ENCODE measurements at regions not wholly inside any gene's neighbourhood (a gene's known extent, or its start where the extent isn't known, plus 50 kb on each side); places are given as distances from the start of the nearest gene placed in this dataset.

- H3K36me3 Mint-ChIP-seq: peaks cover 2% of the 10 kb centered on the region
- H3K4me1 Mint-ChIP-seq: peaks cover 45% of the 10 kb centered on the region
- peaks cover 1% of the 10 kb centered on the region for H3K9me3 Mint-ChIP-seq
- DNase-seq (peak; percentile 44), ATAC-seq (ENCODE audit: low read depth) (peak; percentile 70)
- POLR2A ChIA-PET: interaction anchor here (1.0 to 2.0 kb wide), 4 partner anchors 9 to 159 kb away, joined by 3 to 11 read pairs (median 4); partner anchors contain the start of gene EOMES
- H3K27ac Mint-ChIP-seq: peak overlapping the region; percentile 94
- no peaks in the 10 kb centered on the region for H3K27me3 Mint-ChIP-seq
- H3K4me3 Mint-ChIP-seq: peak overlapping the region; percentile 87
Measured at GRCh38 chr3:27880969-27881892, 159.1 kb upstream of the EOMES start.

DNA sequence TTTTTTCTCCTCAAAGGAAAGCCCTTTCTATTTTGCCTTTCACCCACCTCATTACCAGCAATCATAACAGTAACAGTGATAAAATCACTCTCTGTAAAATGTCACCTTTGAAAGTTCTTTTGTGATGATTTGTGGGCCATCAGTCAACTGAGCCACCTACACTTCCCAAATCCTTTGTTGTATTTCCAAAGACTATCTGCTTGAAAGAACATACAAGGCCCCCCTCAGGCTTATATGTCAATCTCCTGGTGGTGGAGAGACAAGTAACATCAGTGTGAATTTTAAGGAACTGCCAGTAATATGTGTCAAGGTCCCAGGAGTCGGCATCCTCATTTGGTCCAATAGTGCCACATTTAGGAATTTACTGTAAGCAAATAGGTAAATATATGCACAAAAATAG lies 161.1 kb upstream of the EOMES start:
- POLR2A ChIA-PET: no interaction called here
- H3K4me1 Mint-ChIP-seq: peaks cover 36% of the 10 kb centered on the region
- no peak overlapping the region for H3K27ac Mint-ChIP-seq
- H3K9me3 Mint-ChIP-seq: peaks cover 1% of the 10 kb centered on the region
- no peak overlapping the region for H3K4me3 Mint-ChIP-seq
- DNase-seq (no peak), ATAC-seq (ENCODE audit: low read depth) (no peak)
- H3K36me3 Mint-ChIP-seq: peaks cover 10% of the 10 kb centered on the region
- H3K27me3 Mint-ChIP-seq: no peaks in the 10 kb centered on the region

- peaks cover 7% of the 10 kb centered on the region for H3K36me3 Mint-ChIP-seq
- H3K27me3 Mint-ChIP-seq: no peaks in the 10 kb centered on the region
- DNase-seq (no peak), ATAC-seq (ENCODE audit: low read depth) (no peak)
- H3K4me1 Mint-ChIP-seq: peaks cover 19% of the 10 kb centered on the region
- H3K9me3 Mint-ChIP-seq: no peaks in the 10 kb centered on the region
- no peak overlapping the region for H3K27ac Mint-ChIP-seq
- no peak overlapping the region for H3K4me3 Mint-ChIP-seq
- POLR2A ChIA-PET: interaction anchor here (1.0 kb wide), 1 partner anchor 464 kb away, joined by 3 read pairs; no protein-coding TSS in a partner anchor
Measured at GRCh38 chr3:27885641-27886040, 163.5 kb upstream of the EOMES start.

GRCh38 chr3:27888562-27888961 lies 166.4 kb upstream of the EOMES start:
- H3K36me3 Mint-ChIP-seq: peaks cover 24% of the 10 kb centered on the region
- H3K27ac Mint-ChIP-seq: no peak overlapping the region
- POLR2A ChIA-PET: interaction anchor here (0.6 kb wide), 1 partner anchor 404 kb away, joined by 3 read pairs; no protein-coding TSS in a partner anchor
- peaks cover 9% of the 10 kb centered on the region for H3K9me3 Mint-ChIP-seq
- DNase-seq (no peak), ATAC-seq (ENCODE audit: low read depth) (no peak)
- peaks cover 6% of the 10 kb centered on the region for H3K4me1 Mint-ChIP-seq
- no peaks in the 10 kb centered on the region for H3K27me3 Mint-ChIP-seq
- no peak overlapping the region for H3K4me3 Mint-ChIP-seq

DNA sequence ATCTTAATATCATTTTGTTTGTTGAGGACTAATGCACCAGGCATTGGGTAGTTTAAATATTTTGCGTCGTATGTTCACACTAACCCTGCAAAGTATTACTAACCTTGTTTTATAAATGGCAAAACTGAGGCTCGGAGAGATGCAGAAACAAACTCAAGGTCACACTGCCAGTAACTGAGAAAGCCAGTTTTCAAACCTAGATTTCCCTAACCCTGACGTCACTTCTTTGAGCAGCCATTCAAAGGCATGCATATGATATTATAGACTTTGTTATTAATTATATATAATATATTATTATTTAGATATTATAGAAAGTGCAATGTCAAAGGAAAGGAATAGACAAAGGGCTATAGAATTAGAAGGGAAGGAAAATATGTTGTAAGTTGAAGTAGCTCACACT lies 167.6 kb upstream of the EOMES start:
- no peak overlapping the region for H3K4me3 Mint-ChIP-seq
- ATAC-seq (ENCODE audit: low read depth) (no peak), DNase-seq (no peak)
- POLR2A ChIA-PET: no interaction called here
- no peaks in the 10 kb centered on the region for H3K27me3 Mint-ChIP-seq
- peaks cover 31% of the 10 kb centered on the region for H3K36me3 Mint-ChIP-seq
- peaks cover 4% of the 10 kb centered on the region for H3K4me1 Mint-ChIP-seq
- no peak overlapping the region for H3K27ac Mint-ChIP-seq
- H3K9me3 Mint-ChIP-seq: peaks cover 12% of the 10 kb centered on the region

DNA sequence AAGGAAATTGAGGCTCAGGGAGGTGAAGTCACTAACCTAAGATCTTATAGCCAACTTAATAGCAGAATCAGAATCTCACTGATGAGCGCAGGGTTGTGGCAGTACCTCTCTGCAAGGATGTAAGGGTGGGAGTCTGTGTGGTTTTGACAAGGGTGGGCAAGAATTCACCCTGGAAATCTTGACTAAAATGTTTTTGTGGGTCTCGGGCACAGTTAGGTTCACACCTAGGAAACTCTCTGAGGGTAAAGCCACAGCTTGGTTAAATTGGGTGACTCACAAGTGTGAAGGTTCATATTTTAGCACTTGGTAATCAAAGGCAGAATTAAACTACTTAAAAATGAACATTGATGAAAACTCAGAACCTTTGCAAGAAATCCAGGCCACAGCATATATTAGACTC lies 178.2 kb upstream of the EOMES start:
- Mint-ChIP-seq H3K36me3 (peaks cover 20% of the 10 kb centered on the region), H3K4me3 (peak overlapping the region; percentile 5), H3K9me3 (peaks cover 8% of the 10 kb centered on the region), H3K27ac (peak overlapping the region; percentile 54), H3K4me1 (peaks cover 30% of the 10 kb centered on the region), H3K27me3 (no peaks in the 10 kb centered on the region)
- peak; percentile 84 for ATAC-seq (ENCODE audit: low read depth)
- DNase-seq: no peak
- POLR2A ChIA-PET: no interaction called here

GRCh38 chr3:27903446-27903845 lies 181.3 kb upstream of the EOMES start:
- Mint-ChIP-seq H3K4me3 (peak overlapping the region; percentile 35), H3K36me3 (peaks cover 18% of the 10 kb centered on the region), H3K27ac (peak overlapping the region; percentile 86), H3K9me3 (peaks cover 5% of the 10 kb centered on the region), H3K4me1 (peaks cover 40% of the 10 kb centered on the region), H3K27me3 (no peaks in the 10 kb centered on the region)
- DNase-seq (no peak), ATAC-seq (ENCODE audit: low read depth) (no peak)
- POLR2A ChIA-PET: no interaction called here

- peaks cover 5% of the 10 kb centered on the region for H3K9me3 Mint-ChIP-seq
- no peak overlapping the region for H3K27ac Mint-ChIP-seq
- peaks cover 28% of the 10 kb centered on the region for H3K4me1 Mint-ChIP-seq
Measured at GRCh38 chr3:27905625-27906024, 183.5 kb upstream of the EOMES start.

GRCh38 chr3:27907148-27907547 lies 185.0 kb upstream of the EOMES start:
- DNase-seq (no peak), ATAC-seq (ENCODE audit: low read depth) (no peak)
- POLR2A ChIA-PET: no interaction called here
- Mint-ChIP-seq H3K27me3 (no peaks in the 10 kb centered on the region), H3K4me1 (peaks cover 22% of the 10 kb centered on the region), H3K36me3 (peaks cover 11% of the 10 kb centered on the region), H3K4me3 (no peak overlapping the region), H3K9me3 (peaks cover 2% of the 10 kb centered on the region), H3K27ac (no peak overlapping the region)

More at GRCh38 chr3:27905625-27906024, 183.5 kb upstream of the EOMES start:
- Mint-ChIP-seq H3K36me3 (peaks cover 16% of the 10 kb centered on the region), H3K27me3 (no peaks in the 10 kb centered on the region), H3K4me3 (no peak overlapping the region)
- ATAC-seq (ENCODE audit: low read depth) (peak; percentile 83), DNase-seq (no peak)
- POLR2A ChIA-PET: no interaction called here

DNA sequence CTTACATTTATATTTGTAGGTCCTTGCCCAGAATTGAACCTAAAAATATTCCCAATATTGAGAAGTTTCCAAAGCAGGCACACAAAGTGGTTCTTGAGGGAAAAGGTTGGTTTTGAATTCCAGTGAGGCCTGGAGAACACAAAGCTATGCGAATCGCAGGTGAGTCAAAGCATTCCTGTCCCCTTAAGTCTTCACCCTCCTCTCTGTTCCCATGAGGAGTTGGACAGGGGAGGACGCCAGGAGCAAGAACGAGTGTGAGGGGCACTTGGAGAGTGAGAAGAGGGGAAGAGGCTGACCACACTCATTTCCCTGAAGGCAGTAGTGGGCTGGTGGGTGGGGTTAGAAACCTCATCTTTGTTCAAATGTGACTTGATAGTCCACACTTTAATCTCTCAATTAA lies 185.8 kb upstream of the EOMES start:
- Mint-ChIP-seq H3K4me1 (peaks cover 20% of the 10 kb centered on the region), H3K9me3 (peaks cover 2% of the 10 kb centered on the region), H3K4me3 (no peak overlapping the region), H3K36me3 (peaks cover 8% of the 10 kb centered on the region), H3K27me3 (no peaks in the 10 kb centered on the region), H3K27ac (no peak overlapping the region)
- no peak for DNase-seq
- POLR2A ChIA-PET: no interaction called here
- no peak for ATAC-seq (ENCODE audit: low read depth)

GRCh38 chr3:27910456-27910855 lies 188.3 kb upstream of the EOMES start:
- no peak overlapping the region for H3K27ac Mint-ChIP-seq
- H3K4me3 Mint-ChIP-seq: no peak overlapping the region
- H3K36me3 Mint-ChIP-seq: no peaks in the 10 kb centered on the region
- no peak for DNase-seq
- H3K9me3 Mint-ChIP-seq: no peaks in the 10 kb centered on the region
- POLR2A ChIA-PET: no interaction called here
- H3K4me1 Mint-ChIP-seq: peaks cover 9% of the 10 kb centered on the region
- no peaks in the 10 kb centered on the region for H3K27me3 Mint-ChIP-seq
- ATAC-seq (ENCODE audit: low read depth): no peak

DNA sequence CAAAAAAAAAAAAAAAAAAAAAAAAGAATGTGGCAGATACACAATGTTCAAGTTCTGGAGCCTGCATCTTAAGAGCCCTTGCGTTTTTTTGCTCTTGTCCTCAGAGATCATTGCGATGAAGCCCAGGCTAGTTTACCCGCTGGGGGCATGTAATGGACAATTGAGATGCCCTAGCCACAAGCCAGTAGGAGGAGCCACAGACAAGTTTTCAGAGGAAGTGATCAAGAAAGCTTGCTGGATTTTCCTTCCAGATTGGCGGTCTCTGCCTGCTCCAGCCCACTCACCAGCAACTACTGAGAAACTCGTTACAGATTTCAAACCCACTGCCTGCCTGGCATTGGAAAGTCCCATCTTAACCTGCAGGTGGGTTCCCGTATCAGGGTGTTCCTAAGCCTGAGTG lies 192.1 kb upstream of the EOMES start:
- POLR2A ChIA-PET: no interaction called here
- no peak for DNase-seq
- Mint-ChIP-seq H3K4me1 (no peaks in the 10 kb centered on the region), H3K27ac (no peak overlapping the region), H3K4me3 (no peak overlapping the region), H3K36me3 (peaks cover 4% of the 10 kb centered on the region), H3K27me3 (no peaks in the 10 kb centered on the region), H3K9me3 (peaks cover 2% of the 10 kb centered on the region)
- no peak for ATAC-seq (ENCODE audit: low read depth)

DNA sequence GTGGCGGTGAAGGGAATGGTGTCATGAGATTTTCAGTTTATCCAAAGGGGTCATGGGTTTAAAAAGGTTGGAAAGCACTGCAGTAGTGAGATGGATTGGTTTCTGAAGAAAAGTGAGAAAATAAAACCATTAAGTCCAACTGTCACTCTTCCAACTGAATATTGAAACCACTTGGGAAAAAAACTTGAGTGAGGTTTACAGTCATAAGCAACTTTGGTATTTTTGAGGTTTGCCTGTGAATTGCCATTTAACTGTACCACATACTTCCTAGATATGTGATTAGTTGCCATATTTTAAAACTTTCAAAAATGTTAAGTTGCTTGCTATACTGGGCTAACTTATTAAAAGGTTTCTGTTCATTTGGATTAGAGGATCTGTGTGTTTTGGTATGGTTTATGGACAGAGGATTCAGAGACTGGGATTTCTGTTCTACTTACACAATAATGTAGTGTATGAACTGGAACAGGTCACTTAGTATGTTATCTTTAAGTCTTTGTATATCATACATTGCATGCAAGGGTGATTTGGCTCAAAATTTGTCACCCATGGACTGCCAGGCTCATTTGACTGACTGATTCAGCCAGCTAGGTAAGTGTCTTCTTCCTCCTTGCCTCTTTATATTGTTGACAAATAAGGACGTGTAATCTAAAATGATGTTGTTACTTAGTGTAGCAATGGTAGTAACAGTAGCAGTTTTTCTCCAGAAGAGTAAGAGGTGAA lies 201.4 kb upstream of the EOMES start:
- peaks cover 4% of the 10 kb centered on the region for H3K9me3 Mint-ChIP-seq
- no peak for ATAC-seq (ENCODE audit: low read depth)
- peaks cover 10% of the 10 kb centered on the region for H3K4me1 Mint-ChIP-seq
- no peaks in the 10 kb centered on the region for H3K27me3 Mint-ChIP-seq
- DNase-seq: no peak
- no peak overlapping the region for H3K27ac Mint-ChIP-seq
- H3K4me3 Mint-ChIP-seq: no peak overlapping the region
- H3K36me3 Mint-ChIP-seq: peaks cover 7% of the 10 kb centered on the region
- POLR2A ChIA-PET: no interaction called here

- ATAC-seq (ENCODE audit: low read depth) (no peak), DNase-seq (no peak)
- Mint-ChIP-seq H3K27me3 (no peaks in the 10 kb centered on the region), H3K4me3 (no peak overlapping the region), H3K9me3 (peaks cover 7% of the 10 kb centered on the region), H3K27ac (no peak overlapping the region), H3K4me1 (peaks cover 16% of the 10 kb centered on the region), H3K36me3 (peaks cover 5% of the 10 kb centered on the region)
- POLR2A ChIA-PET: no interaction called here
Measured at GRCh38 chr3:27927882-27928281, 205.8 kb upstream of the EOMES start.
